ENCODE measurements at regions not wholly inside any gene's neighbourhood (a gene's known extent, or its start where the extent isn't known, plus 50 kb on each side); places are given as distances from the start of the nearest gene placed in this dataset.

- no peak for TF ChIP-seq ARID4B (CRISPR knock-in tag; IDR thresholded peaks at IDR 0.05; ENCODE audit: borderline replicate concordance)
These were observed 580.2 kb upstream of the FAM174A start (continued) for GRCh38 chr5:99955006-99955405.

- TF ChIP-seq SMAD3 (CRISPR knock-in tag; IDR thresholded peaks at IDR 0.05; ENCODE audit: borderline replicate concordance), result no peak
- no peak for TF ChIP-seq JAZF1 (CRISPR knock-in tag; IDR thresholded peaks at IDR 0.05)
- TF ChIP-seq ZNF232 (CRISPR knock-in tag; IDR thresholded peaks at IDR 0.05), result no peak
- no peak for TF ChIP-seq CBFB (CRISPR knock-in tag; IDR thresholded peaks at IDR 0.05; ENCODE audit: low read depth)
- no peak for TF ChIP-seq CREB1 (CRISPR knock-in tag; IDR thresholded peaks at IDR 0.05)
- no peaks in the 10 kb centered on the region; the same call in 1 of the 2 replicates for H3K27me3 Mint-ChIP-seq (ENCODE audit: low read depth)
- ATAC-seq, result no peak
- DNase-seq (ENCODE audit: low spot score), result no peak
- ChIA-PET CTCF (no interaction called here), POLR2A (no interaction called here)
- no peak overlapping the region for H3K4me3 Mint-ChIP-seq
- no peaks in the 10 kb centered on the region for H3K4me1 Mint-ChIP-seq
- H3K9me3 Mint-ChIP-seq, result no peaks in the 10 kb centered on the region
- H3K27ac Mint-ChIP-seq, result no peak overlapping the region
- no peaks in the 10 kb centered on the region for H3K36me3 Mint-ChIP-seq
These were observed 585.1 kb upstream of the FAM174A start for GRCh38 chr5:99949969-99950524.

- ChIA-PET CTCF (no interaction called here), POLR2A (no interaction called here)
- no peaks in the 10 kb centered on the region for H3K4me1 Mint-ChIP-seq
- no peak for ATAC-seq
- H3K9me3 Mint-ChIP-seq, result no peaks in the 10 kb centered on the region
- H3K4me3 Mint-ChIP-seq, result no peak overlapping the region
- H3K36me3 Mint-ChIP-seq, result no peaks in the 10 kb centered on the region
- H3K27me3 Mint-ChIP-seq (ENCODE audit: low read depth), result no peaks in the 10 kb centered on the region; the same call in 1 of the 2 replicates
- no peak overlapping the region for H3K27ac Mint-ChIP-seq
- no peak for DNase-seq (ENCODE audit: low spot score)
- TF ChIP-seq FOXK1 (CRISPR knock-in tag; IDR thresholded peaks at IDR 0.05) (no peak), EMX1 (CRISPR knock-in tag; IDR thresholded peaks at IDR 0.05) (no peak), ZNF532 (CRISPR knock-in tag; IDR thresholded peaks at IDR 0.05; ENCODE audit: borderline replicate concordance) (no peak), ATF6 (CRISPR knock-in tag; IDR thresholded peaks at IDR 0.05) (no peak), ETV6 (CRISPR knock-in tag; IDR thresholded peaks at IDR 0.05) (no peak), HMGA2 (CRISPR knock-in tag; IDR thresholded peaks at IDR 0.05) (no peak), PREB (CRISPR knock-in tag; IDR thresholded peaks at IDR 0.05; ENCODE audit: borderline replicate concordance) (no peak), SOX15 (CRISPR knock-in tag; IDR thresholded peaks at IDR 0.05) (no peak), HMGXB4 (CRISPR knock-in tag; IDR thresholded peaks at IDR 0.05) (no peak), GTF2I (CRISPR knock-in tag; conservative IDR thresholded peaks at IDR 0.05) (no peak), ZNF425 (CRISPR knock-in tag; conservative IDR thresholded peaks at IDR 0.05) (no peak)
These were observed 585.8 kb upstream of the FAM174A start for GRCh38 chr5:99949361-99949760.

Measured in WTC11 (cell line).